OCI-LY1 (cell line): ENCODE measurements at regions not wholly inside any gene's neighbourhood (a gene's known extent, or its start where the extent isn't known, plus 50 kb on each side); places are given as distances from the start of the nearest gene placed in this dataset.

Experiments
- H2AFZ ChIP-seq: fragments of 200-600 bp; sonication (generic), shearing (Covaris generic); 2 replicates; pipeline ENCODE4 v1.6.0; 2014; ENCODE audit warnings: antibody characterized with exemption, mild to moderate bottlenecking, low read length
- H3F3A ChIP-seq: fragments of 200-600 bp; sonication (generic), shearing (Covaris generic); 2 replicates; pipeline ENCODE4 v1.6.0; 2014; ENCODE audit warnings: mild to moderate bottlenecking, antibody characterized with exemption, low read length, moderate library complexity; ENCODE audit not compliant: insufficient read depth
- H3K27ac ChIP-seq: fragments of 200-600 bp; sonication (generic); 2 replicates; pipeline ENCODE4 v1.5.1; 2014; ENCODE audit warnings: low read length, mixed run types, mild to moderate bottlenecking, low read depth; ENCODE audit not compliant: poor library complexity, severe bottlenecking
- H3K27me3 ChIP-seq: fragments of 200-600 bp; sonication (generic); 2 replicates; pipeline ENCODE4 v1.6.0; 2014; ENCODE audit warnings: antibody characterized with exemption, mild to moderate bottlenecking, low read length, moderate library complexity; ENCODE audit not compliant: insufficient read depth
- H3K36me3 ChIP-seq: fragments of 200-600 bp; sonication (generic); 2 replicates; pipeline ENCODE4 v1.6.1; 2014; ENCODE audit warnings: mild to moderate bottlenecking, antibody characterized with exemption, low read length, moderate library complexity, mixed read lengths; ENCODE audit not compliant: insufficient read depth
- H3K4me1 ChIP-seq: fragments of 200-600 bp; sonication (generic); 2 replicates; pipeline ENCODE4 v1.5.1; 2014; ENCODE audit warnings: mild to moderate bottlenecking, low read length, moderate library complexity; ENCODE audit not compliant: insufficient read depth, severe bottlenecking
- H3K4me2 ChIP-seq: fragments of 200-600 bp; sonication (generic), shearing (Covaris generic); 2 replicates; pipeline ENCODE4 v1.6.1; 2014; ENCODE audit warnings: low read length
- H3K4me3 ChIP-seq: fragments of 200-600 bp; sonication (generic); 2 replicates; pipeline ENCODE4 v1.5.1; 2014; ENCODE audit warnings: low read length, low read depth, mild to moderate bottlenecking, mixed read lengths; ENCODE audit not compliant: poor library complexity, severe bottlenecking
- H3K79me2 ChIP-seq: fragments of 200-600 bp; shearing (Covaris generic); 2 replicates; pipeline ENCODE4 v1.6.1; 2016; ENCODE audit warnings: mixed run types, low read length, mixed read lengths; ENCODE audit not compliant: insufficient read depth
- H3K9ac ChIP-seq: fragments of 200-600 bp; sonication (generic), shearing (Covaris generic); 2 replicates; pipeline ENCODE4 v1.6.1; 2014; ENCODE audit warnings: mild to moderate bottlenecking, low read length, mixed read lengths
- H3K9me2 ChIP-seq: fragments of 200-600 bp; sonication (generic), shearing (Covaris generic); 2 replicates; pipeline ENCODE4 v1.6.1; 2014; ENCODE audit warnings: low read depth, mild to moderate bottlenecking, low read length, mixed read lengths
- H3K9me3 ChIP-seq: fragments of 200-600 bp; shearing (Covaris generic); 2 replicates; pipeline ENCODE4 v1.6.1; 2014; ENCODE audit warnings: low read length, mixed read lengths
- H4K20me1 ChIP-seq: fragments of 200-600 bp; sonication (generic), shearing (Covaris generic); 2 replicates; pipeline ENCODE4 v1.6.0; 2016; ENCODE audit warnings: mild to moderate bottlenecking, low read length; ENCODE audit not compliant: insufficient read depth
- EZH2 ChIP-seq: fragments of 200-600 bp; sonication (generic), shearing (Covaris generic); IDR thresholded peaks from 2 replicates; pipeline ENCODE4 v1.8.0; 2017; ENCODE audit warnings: borderline replicate concordance, mixed run types, mild to moderate bottlenecking, antibody characterized with exemption, low read length, moderate library complexity, mixed read lengths
- TF ChIP-seq, protein P1 (sequence below): fragments of 200-600 bp; sonication (generic), shearing (Covaris generic); IDR thresholded peaks from 2 replicates; pipeline ENCODE4 v1.5.1; 2017; ENCODE audit warnings: mild to moderate bottlenecking, antibody characterized with exemption, low read length, moderate library complexity, mixed read lengths

DNA sequence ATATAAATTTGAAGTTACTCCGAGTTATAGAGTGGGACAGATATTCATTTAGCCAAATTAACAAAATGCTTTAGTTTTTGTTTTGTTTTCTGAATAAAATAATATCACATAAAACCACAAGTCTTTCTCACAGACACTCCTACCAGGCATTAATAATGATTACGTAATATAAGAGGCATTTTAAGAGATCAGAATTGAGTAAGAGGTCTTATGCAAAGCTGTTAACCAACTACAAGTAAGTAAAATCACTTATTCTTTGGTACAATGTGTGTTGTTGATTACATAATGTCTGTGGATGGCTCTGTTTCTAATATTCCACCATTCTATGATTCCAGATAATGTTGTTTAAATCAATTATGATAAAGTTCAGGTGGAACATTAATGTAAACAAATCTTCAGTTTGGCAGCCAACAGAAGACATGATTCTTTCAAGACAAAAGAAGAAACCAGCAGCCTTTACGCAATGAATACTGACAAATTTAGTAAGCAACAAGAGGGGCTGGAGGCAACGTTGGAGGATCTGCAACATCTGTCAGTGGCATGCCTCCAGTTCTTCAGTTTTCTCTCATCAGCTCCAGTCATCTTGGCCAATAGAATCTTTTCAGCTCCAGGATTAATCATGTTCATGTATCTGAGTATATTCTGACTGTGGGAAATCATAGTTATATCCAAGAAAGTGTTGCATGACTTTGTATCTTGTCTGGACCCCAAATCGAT is 403.8 kb downstream of the SLITRK5 start:
- no peak overlapping the region for H3K4me2 ChIP-seq
- no peaks in the 10 kb centered on the region for H3K9me2 ChIP-seq

GRCh38 chr13:88085036-88085435 is 413.9 kb downstream of the SLITRK5 start:
- H3K27me3 ChIP-seq, result no peaks in the 10 kb centered on the region
- H3F3A ChIP-seq, result no peaks in the 10 kb centered on the region
- no peak overlapping the region for H2AFZ ChIP-seq
- no peaks in the 10 kb centered on the region for H3K9me3 ChIP-seq
- no peak overlapping the region for H3K27ac ChIP-seq
- no peaks in the 10 kb centered on the region for H3K9me2 ChIP-seq
- H4K20me1 ChIP-seq, result no peaks in the 10 kb centered on the region
- no peaks in the 10 kb centered on the region for H3K4me1 ChIP-seq
- H3K4me2 ChIP-seq, result no peak overlapping the region
- no peaks in the 10 kb centered on the region for H3K36me3 ChIP-seq
- no peak overlapping the region for H3K9ac ChIP-seq
- no peak for TF ChIP-seq EZH2
- TF ChIP-seq, protein P1, sequence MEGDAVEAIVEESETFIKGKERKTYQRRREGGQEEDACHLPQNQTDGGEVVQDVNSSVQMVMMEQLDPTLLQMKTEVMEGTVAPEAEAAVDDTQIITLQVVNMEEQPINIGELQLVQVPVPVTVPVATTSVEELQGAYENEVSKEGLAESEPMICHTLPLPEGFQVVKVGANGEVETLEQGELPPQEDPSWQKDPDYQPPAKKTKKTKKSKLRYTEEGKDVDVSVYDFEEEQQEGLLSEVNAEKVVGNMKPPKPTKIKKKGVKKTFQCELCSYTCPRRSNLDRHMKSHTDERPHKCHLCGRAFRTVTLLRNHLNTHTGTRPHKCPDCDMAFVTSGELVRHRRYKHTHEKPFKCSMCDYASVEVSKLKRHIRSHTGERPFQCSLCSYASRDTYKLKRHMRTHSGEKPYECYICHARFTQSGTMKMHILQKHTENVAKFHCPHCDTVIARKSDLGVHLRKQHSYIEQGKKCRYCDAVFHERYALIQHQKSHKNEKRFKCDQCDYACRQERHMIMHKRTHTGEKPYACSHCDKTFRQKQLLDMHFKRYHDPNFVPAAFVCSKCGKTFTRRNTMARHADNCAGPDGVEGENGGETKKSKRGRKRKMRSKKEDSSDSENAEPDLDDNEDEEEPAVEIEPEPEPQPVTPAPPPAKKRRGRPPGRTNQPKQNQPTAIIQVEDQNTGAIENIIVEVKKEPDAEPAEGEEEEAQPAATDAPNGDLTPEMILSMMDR, result no peak
- H3K79me2 ChIP-seq, result no peaks in the 10 kb centered on the region
- no peak overlapping the region for H3K4me3 ChIP-seq

More for the DNA sequence above, 403.8 kb downstream of the SLITRK5 start:
- Histone ChIP-seq H3K79me2 (no peaks in the 10 kb centered on the region), H3K36me3 (no peaks in the 10 kb centered on the region), H4K20me1 (no peaks in the 10 kb centered on the region), H3K27ac (no peak overlapping the region), H3K27me3 (no peaks in the 10 kb centered on the region), H3K4me3 (no peak overlapping the region), H3K9me3 (no peaks in the 10 kb centered on the region), H2AFZ (no peak overlapping the region), H3K4me1 (no peaks in the 10 kb centered on the region), H3F3A (no peaks in the 10 kb centered on the region), H3K9ac (no peak overlapping the region)
- TF ChIP-seq EZH2, result no peak
- TF ChIP-seq, protein P1, result no peak

DNA sequence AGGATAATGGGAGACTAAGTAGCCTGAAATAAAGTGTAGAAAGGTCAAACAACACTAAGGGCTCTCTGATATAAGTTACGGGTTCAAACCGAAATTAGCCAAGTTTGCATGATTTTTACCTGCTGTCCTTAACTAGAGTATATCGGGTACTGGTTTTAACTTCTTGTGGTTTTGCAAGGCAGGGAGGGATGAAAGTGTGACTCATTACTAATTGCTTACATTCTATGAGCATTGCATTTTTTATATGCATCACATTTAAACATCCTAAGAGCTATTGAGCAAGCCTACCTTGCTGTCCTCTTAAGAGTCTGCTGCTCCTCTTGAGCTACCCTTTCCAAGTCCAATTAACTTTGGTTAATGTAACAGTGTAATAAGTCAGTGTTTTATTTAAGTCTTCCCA is 415.4 kb downstream of the SLITRK5 start:
- Histone ChIP-seq H3K4me1 (no peaks in the 10 kb centered on the region), H2AFZ (no peak overlapping the region), H3F3A (no peaks in the 10 kb centered on the region), H3K27me3 (no peaks in the 10 kb centered on the region), H3K9me2 (no peaks in the 10 kb centered on the region), H4K20me1 (no peaks in the 10 kb centered on the region), H3K4me2 (no peak overlapping the region), H3K9me3 (no peaks in the 10 kb centered on the region), H3K9ac (no peak overlapping the region), H3K79me2 (no peaks in the 10 kb centered on the region), H3K4me3 (no peak overlapping the region), H3K36me3 (no peaks in the 10 kb centered on the region), H3K27ac (no peak overlapping the region)
- TF ChIP-seq, protein P1, result no peak
- TF ChIP-seq EZH2, result no peak
